DND-41 (cell line): ENCODE measurements at regions not wholly inside any gene's neighbourhood (a gene's known extent, or its start where the extent isn't known, plus 50 kb on each side); places are given as distances from the start of the nearest gene placed in this dataset.

Source experiments
- CTCF ChIP-seq: IDR thresholded peaks from 2 replicates; pipeline ENCODE4 v1.5.1; 2012; ENCODE audit warnings: borderline replicate concordance, low read length, moderate library complexity, mild to moderate bottlenecking; ENCODE audit not compliant: poor library complexity, severe bottlenecking; ENCODE audit errors: extremely low read depth
- EZH2 ChIP-seq: IDR thresholded peaks from 3 replicates; pipeline ENCODE4 v1.6.1; 2012; ENCODE audit warnings: borderline replicate concordance, low read depth, mild to moderate bottlenecking, moderate library complexity, low read length, inconsistent platforms; ENCODE audit not compliant: severe bottlenecking

- no peak for TF ChIP-seq CTCF
- TF ChIP-seq EZH2: no peak
Measured at GRCh38 chr13:61162636-61163035, 253.0 kb downstream of the PCDH20 start.
